Sigmoid colon (tissue), 4 donors: ENCODE measurements at regions not wholly inside any gene's neighbourhood (a gene's known extent, or its start where the extent isn't known, plus 50 kb on each side); places are given as distances from the start of the nearest gene placed in this dataset.

Experiments used
- POLR2A ChIP-seq, 2 donors: fragments of 450-650 bp; IDR thresholded peaks; one replicate each; pipeline ENCODE4 v1.6.1; 2016; ENCODE audit warnings: antibody characterized with exemption in 2 of 2, mild to moderate bottlenecking in 2 of 2, moderate library complexity in 2 of 2
- POLR2AphosphoS5 ChIP-seq, 4 donors: sonication (generic); formaldehyde crosslinking; IDR thresholded peaks; one replicate each; pipeline ENCODE4 v1.6.1; 2017; ENCODE audit warnings: antibody characterized with exemption in 4 of 4

- no peak for TF ChIP-seq POLR2AphosphoS5 (IDR thresholded peaks at IDR 0.05)
- TF ChIP-seq POLR2A (IDR thresholded peaks at IDR 0.05), result no peak
These were observed 224.0 kb upstream of the IRX4 start for GRCh38 chr5:2106721-2107120.
